AG09319 (cell line): ENCODE measurements at regions not wholly inside any gene's neighbourhood (a gene's known extent, or its start where the extent isn't known, plus 50 kb on each side); places are given as distances from the start of the nearest gene placed in this dataset.

Experiments used
- DNase-seq: peaks from one replicate; pipeline ENCODE4 v3.0.0-alpha.2; 2010; ENCODE audit warnings: low read depth; ENCODE audit errors: extremely low read depth
- TF ChIP-seq, protein P1 (sequence below): IDR thresholded peaks from 2 replicates; pipeline ENCODE4 v1.5.1; 2011; ENCODE audit warnings: low read depth, mild to moderate bottlenecking, inconsistent platforms, low read length, moderate library complexity

DNA sequence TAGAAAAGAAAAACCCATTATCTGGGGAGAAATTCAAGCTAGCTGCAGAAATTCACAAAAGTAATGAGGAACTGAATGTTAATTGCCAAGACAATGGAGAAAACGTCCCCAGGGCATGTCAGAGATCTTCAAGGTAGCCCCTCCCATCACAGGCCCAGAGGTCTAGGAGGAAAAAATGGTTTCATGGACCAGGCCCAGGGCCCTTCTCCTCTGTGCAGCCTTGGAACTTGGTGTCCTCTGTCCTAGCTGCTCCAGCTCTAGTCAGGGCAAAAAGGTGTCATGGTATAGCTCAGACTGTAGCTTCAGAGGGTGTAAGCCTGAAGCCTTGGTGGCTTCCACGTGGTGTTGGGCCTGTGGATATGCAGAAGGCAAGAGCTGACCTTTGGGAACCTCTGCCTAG, 411.8 kb downstream of the ADRA2A start:
- DNase-seq = no peak
- TF ChIP-seq, protein P1, sequence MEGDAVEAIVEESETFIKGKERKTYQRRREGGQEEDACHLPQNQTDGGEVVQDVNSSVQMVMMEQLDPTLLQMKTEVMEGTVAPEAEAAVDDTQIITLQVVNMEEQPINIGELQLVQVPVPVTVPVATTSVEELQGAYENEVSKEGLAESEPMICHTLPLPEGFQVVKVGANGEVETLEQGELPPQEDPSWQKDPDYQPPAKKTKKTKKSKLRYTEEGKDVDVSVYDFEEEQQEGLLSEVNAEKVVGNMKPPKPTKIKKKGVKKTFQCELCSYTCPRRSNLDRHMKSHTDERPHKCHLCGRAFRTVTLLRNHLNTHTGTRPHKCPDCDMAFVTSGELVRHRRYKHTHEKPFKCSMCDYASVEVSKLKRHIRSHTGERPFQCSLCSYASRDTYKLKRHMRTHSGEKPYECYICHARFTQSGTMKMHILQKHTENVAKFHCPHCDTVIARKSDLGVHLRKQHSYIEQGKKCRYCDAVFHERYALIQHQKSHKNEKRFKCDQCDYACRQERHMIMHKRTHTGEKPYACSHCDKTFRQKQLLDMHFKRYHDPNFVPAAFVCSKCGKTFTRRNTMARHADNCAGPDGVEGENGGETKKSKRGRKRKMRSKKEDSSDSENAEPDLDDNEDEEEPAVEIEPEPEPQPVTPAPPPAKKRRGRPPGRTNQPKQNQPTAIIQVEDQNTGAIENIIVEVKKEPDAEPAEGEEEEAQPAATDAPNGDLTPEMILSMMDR = no peak

DNA sequence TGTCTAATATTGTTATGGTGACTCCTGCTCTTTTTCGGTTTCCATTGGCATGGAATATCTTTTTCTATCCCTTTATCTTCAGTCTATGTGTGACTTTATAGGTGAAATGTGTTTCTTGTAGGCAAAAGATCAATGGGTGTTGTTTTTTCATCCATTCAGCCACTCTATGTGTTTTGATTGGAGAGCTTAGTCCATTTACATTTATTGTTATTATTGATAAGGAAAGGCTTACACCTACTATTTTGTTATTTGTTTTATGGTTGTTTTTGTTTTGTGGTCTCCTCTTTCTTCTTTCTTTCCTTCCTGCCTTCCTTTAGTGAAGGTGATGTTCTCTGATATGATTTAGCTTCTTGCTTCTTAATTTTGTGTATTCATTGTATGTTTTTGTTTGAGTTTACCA, 414.3 kb downstream of the ADRA2A start:
- TF ChIP-seq, protein P1 = no peak
- no peak for DNase-seq

DNA sequence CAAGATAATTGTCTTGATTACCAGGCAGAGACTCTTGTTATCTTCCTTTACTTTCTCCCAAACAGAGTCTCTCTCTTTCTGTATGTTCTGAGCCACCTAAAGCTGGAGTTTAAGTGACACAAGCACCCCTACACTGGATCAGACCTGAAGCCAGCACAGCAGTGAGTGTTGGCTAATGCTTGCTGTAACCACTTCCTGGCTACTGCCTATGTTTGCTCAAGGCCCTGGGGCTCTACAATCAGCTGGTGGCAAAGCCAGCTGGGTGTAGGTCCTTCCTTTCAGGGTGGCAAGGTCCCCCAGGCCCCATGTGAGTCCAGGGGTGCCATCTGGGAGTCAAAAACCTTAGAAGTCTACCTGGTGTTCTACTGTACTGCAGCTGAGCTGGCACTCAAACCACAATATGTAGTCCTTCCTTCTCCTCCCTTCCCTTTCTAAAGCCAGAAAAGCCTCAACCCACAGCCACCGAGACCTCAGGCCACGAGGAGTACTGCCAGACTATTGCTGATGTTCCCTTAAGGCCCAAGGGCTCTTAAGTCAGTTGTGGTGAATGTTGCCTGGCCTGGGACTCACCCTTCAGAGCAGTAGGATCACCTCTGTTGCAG, 416.3 kb downstream of the ADRA2A start:
- DNase-seq = no peak
- TF ChIP-seq, protein P1 = no peak

DNA sequence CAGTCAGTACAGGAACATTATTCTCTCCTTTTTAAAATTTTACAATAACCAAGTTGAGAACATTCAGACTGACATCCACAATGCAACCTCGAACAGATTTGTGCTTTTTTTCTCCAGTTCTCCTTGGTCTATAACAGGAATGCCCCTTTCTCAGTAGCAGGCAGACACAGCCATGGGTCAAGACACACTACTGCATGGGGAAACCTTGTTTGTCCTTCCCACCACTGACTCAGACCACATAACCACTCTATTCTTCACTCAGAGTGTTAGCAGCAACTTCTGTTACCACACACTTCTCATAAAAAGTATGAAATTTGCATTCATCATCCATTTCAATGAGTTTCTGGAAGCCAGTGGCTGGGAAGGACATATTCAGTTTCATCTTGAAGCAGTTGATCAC, 421.7 kb downstream of the ADRA2A start:
- TF ChIP-seq, protein P1 = no peak
- no peak for DNase-seq

DNA sequence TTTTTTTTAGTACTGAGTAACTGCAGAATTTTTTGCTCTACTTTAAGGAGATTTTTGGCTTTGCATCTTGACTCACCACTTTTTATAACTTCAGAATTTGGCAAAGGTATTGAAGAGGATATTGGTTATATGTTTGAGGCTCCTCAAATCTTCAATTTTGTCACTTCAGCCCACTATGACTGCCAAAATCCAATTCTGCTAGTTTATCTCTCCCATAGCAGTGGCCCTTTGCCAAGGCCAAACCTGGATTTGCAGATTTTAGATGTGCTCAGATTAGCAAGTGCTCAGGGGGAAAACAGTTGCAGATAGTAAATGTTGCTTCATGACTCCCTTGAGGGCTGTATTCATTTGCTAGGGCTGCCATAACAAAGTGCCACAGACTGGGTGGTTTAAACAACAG, 427.5 kb downstream of the ADRA2A start:
- no peak for DNase-seq
- TF ChIP-seq, protein P1 = no peak

DNA sequence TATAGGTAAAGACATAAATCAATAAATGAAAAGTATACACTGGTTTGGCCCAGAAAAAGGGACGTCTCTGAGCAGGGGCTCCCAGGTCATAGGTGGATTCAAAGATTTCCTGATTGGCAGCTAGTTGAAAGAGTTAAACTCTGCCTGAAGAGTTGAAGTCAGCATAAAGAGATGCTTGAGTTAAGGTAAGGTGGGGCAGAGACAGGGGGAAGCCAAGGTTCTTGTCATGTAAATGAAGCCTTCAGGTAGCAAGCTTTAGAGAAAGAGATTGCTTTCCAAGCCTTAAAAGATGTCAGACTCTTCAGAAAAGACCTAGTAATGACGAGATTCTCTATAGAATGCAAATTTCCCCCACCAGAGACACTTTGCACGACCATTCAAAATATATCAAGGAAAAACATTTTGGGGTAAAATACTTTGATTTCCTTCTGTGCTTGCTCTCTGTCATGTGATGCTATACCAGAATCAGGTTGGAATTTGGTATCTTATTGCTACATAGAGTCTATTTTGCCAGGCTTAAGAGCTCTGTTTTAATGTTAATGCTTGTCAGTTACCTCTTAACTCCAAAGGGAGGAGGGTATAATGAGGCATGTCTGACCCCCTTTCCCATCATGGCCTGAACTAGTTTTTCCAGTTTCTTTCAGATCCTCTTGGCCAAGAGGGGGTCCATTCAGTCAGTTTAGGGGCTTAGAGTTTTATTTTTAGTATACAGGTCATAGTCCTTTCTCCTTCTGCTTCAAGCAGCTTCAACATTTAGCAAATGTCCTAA, 429.6 kb downstream of the ADRA2A start:
- TF ChIP-seq, protein P1 = no peak
- DNase-seq = no peak

DNA sequence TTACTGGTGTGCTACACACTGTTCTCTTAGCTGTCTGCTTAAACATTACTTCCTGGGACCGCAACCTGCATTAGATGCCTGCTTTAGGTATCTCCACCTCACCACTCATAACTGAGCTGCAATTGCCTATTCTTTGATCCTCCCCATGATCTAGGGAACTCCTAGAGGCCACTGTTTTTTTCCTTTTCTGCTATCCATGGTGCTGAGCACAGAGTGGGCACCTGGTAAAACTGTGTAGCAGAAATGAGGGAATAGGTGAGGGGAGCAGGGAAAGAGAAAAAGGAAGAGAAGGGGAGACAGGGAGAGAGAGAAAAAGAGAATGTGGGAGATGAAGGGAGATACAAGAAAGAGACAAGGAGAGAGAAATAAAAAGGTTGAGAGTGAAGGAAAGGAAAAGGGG, 434.9 kb downstream of the ADRA2A start:
- DNase-seq = no peak
- TF ChIP-seq, protein P1 = no peak
